LHCN-M2 (cell line): ENCODE measurements at regions not wholly inside any gene's neighbourhood (a gene's known extent, or its start where the extent isn't known, plus 50 kb on each side); places are given as distances from the start of the nearest gene placed in this dataset.

Experiments
- DNase-seq: peaks from one replicate; pipeline ENCODE4 v3.0.0-alpha.2; 2012; ENCODE audit warnings: low read depth

DNA sequence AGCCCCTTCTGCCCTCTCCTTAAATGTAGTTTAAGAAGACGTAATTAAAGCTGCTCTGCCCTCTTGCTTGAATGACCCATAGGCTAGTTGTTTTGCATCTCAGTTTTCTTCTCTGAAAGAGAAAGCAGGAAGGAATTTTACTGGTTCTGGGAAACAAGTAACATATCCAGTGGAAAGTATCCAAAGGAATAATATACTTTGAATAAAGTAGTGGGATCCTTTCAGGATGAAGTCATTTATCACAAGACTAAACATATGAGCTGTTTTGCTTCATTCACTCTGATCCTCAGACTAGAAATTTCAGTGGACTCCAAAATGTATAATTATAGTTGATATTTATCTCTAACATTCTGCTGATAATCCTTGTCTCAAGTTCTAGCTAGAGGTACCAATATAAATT is 1297.6 kb upstream of the GOT2 start:
- peak; percentile 1 for DNase-seq

DNA sequence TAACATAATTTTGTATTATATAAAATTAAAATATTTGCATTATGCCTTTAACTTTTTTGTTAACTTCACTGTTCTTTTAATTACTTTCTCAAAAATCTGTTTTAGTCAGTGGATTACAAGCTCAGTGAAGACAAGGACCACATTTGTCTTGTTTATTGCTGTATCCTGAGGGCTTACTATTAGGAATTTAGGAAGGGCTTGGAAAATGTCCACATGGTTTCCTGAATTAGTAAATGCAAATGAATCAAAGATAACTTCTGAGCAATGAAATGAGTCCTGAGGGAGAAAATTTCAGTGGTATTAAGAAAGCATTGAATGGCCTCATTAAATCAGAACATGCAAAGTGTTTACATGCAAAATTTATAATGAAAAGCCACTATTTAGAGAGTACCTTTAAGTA is 1293.2 kb upstream of the GOT2 start:
- DNase-seq, result no peak

DNA sequence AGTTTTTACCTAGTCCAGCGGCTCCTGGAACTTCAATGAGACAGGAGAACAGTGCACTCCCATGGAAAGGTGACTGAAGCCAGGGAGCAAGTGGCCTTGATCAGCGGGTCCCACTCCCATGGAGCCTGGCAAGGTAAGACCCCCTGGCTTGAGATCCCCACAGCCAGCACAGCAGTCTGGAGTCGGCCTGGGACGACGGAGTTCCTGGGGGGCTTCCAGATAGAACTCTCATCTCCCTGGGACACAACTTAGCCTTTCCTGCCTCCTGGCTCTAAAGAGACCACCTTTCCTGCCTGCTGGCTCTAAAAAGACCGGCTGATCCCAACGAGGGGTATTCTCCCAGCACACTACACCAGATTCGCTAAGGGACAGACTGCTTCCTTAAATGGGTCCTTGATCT is 1279.0 kb upstream of the GOT2 start:
- DNase-seq, result no peak

DNA sequence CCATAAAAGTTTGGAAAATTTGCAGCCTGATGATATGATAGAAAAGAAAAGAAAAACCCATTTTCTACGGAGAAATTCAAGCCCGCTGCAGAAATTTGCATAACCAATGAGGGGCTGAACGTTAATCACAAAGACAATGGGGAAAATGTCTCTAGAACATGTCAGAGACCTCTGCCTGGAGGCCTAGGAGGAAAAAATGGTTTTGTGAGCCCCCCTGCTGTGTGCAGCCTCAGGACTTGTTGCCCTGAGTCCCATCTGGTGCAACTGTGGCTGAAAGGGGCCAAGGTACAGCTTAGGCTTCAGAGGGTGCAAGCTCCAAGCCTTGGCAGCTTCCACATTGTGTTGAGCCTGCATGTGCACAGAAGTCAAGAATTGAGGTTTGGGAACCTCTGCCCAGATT is 1267.4 kb upstream of the GOT2 start:
- no peak for DNase-seq

DNA sequence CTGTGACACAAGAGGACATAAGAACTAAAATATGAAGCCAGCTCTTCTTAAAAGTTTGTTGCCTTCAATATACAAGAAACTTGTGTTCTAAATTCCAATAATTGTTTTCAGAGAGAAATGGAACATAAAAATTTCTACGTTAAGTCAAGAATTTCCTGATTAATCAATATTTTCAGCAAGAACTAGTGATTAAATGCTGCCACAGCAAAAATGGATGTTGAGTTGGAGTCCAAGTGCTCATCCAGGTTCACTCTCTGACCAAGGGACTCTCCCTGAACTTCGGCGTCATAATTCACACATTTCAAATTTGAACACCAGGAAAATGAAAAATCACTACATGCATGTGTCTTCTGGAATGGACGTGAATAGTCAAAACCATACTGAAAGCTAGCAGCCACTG is 1263.6 kb upstream of the GOT2 start:
- no peak for DNase-seq

DNA sequence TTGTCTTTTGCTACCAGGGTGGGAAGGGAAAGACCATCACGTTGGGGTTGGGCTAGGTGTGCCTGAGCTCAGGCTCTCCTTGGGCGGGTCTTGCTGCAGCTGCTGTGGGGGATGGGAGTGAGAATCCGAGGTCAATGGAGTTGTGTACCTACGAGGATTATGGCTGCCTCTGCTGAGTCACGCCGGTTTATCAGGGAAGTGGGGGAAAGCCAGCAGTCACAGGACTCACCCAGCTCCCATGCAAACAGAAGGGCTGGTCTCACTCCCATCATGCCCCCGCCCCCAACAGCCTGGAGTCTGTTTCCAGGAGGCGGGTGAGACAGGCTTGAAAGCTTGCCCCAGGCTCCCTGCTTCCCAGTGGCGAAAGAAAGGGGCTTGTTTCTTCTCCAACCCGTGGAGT is 1259.0 kb upstream of the GOT2 start:
- DNase-seq, result peak; percentile 1

DNA sequence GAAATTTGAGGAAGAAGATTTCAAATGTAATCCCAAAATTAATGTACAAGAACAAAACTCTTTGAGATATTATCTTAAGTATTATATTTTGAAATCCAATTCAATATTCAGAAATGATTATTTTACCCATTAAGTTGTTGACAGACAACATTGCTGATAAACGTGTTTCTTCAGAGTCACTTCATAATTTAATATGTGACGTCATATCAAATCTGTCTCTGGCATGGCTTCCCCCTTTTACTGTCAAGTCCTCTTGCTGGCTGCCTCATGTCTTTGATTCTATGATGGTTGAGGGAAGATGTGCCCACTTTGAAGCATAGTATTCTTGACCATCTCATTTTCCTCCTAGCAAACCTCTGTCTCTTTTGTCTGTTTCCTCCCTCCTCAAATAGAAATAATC is 1257.1 kb upstream of the GOT2 start:
- DNase-seq, result no peak

DNA sequence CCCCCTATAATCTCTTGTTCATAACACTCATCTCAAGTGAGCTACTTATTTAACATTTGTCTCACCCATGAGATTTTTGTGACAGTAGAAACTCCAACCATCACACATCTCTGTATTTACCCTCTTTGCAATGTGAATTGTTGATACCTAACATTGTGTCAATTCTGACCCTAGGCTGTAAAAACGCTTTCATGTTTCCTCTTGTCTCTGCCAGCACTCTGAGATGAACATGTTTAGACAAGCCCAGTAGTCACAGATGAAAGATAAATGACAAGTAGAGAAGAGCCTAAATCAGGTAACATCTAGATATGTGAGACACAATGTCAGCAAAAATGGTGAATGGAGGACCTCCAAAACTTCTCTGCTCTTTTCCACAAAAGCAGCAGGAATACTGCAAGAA is 1254.5 kb upstream of the GOT2 start:
- DNase-seq, result no peak

DNA sequence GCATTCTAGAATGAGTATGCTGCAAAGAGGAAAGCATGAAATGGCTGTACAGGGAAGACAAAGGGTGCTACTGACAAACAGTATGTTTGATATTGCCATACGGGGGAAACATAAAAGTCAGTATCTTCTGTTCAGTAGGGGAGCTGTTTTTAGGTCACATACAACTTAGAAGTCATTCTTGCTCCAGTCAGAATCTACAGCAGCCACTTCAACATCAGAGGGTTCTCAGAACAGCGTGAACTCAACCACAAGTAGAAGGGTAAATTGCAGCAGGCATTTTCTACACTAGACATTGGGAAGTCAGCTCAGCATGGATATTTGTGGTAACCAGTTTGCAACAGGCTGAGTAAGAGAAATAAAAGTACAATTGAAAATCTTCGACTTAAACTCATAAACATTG is 1241.8 kb upstream of the GOT2 start:
- no peak for DNase-seq

DNA sequence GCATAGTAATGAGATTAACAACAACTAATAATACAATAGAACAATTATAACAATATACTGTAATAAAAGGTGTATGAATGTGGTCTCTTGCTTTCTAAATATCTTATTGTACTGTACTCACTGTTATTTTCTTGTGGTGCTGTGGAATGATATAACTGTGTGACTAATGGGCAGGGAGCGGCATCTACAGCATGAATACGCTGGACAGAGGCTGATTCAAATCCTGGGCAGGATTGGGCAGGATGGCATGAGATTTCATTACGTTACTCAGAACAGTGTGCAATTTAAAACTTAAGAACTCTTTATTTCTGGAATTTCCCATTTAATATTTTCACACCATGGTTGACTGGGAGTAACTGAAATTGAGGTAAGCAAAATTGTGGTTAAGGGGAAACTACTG is 1239.8 kb upstream of the GOT2 start:
- peak; percentile 75 for DNase-seq

DNA sequence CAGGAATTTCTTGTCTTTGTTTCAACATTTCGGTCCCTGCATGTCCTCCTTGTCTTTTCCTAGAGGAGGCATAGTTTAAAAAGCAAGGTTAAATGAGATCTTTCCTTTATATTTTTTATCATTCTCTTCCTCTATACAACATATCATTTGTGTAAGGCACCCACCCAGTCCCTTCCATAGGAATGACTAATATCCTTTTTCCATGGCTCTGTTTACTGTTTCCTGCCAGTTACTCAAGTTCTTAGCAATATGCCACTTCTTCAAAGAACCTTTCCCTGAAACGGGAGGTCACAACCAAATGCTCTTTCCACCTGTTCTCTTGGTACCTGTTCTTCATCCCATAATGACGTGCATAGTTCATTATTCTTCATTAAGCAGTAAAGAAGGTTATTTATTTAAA is 1237.1 kb upstream of the GOT2 start:
- no peak for DNase-seq

DNA sequence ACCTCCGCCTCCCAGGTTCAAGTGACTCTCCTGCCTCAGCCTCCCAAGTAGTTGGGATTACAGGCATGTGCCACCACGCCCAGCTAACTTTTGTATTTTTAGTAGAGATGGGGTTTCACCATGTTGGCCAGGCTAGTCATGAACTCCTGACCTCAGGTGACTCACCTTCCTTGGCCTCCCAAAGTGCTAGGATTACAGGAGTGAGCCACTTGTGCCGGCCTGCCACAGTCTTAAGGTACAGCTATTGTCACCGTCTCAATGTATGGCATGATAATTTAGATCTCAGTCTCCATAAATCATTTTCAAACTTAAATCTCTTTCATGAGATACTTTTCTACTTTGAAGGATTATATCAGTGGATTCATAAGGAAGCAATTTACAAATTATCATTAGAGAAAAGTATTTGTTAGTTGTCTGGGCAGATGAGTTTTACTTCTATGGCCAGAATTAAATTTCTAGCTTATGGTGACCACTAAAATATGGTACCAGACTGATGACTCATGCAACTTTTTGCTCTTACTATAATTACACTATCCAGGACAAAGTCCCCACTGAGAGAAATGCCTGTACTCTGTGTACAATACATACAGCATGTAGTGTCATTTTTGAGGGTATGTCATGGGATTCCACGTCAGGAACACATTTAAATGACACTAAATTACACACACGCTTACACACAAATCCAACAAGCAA is 1230.3 kb upstream of the GOT2 start:
- peak; percentile 24 for DNase-seq

DNA sequence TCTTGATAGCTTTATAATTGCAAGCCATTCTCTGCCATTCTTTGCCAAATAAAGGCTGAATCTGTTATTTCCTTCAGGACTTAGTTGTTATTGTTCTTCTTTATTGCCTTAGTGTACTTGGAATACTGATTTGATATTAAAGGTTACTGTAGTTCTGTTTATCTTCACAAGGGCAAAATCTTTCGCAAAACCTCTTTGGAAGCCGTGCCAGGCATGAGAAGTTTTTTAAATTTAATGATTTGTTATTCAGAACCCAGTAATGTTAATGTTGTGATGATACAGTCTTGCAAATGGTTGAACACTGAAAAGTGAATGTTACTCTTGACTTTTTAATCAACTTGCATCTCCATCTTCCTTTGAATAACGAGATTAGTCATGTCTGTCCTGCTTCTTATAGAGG is 1225.2 kb upstream of the GOT2 start:
- no peak for DNase-seq

DNA sequence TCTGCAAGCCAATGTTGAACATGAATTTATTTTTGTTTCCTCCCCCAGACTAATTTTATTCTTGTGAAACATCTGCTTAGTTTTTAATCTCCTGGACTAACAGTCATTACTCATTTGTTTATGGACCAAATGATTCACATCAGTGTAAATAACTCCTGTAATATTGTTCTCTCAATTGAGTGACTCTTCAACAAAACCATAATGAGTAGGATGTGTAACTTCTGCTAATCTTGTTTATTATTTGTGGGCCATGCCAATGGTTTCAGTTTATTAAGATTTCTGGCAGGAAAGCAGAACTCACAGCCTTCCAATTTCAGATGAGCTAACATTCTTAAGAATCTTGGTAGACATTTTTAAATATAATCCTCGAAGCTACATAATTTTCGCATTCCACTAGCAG is 1216.3 kb upstream of the GOT2 start:
- peak; percentile 21 for DNase-seq

DNA sequence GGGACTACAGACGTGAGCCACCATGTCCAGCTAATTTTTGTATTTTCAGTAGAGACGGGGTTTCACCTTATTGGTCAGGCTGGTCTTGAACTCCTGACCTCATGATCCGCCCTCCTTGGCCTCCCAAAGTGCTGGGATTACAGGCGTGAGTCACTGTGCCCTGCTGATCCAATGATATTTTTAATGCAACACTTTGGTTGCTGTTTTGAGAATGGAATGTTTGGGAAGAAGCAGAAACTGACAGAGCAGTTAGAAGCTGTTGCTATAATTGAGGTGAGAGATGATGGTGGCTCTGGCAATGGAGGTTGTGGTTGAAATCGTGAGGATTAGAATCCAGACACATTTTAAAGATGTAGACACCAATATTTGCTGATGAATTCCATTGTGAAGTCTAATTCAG is 1209.9 kb upstream of the GOT2 start:
- peak; percentile 55 for DNase-seq

DNA sequence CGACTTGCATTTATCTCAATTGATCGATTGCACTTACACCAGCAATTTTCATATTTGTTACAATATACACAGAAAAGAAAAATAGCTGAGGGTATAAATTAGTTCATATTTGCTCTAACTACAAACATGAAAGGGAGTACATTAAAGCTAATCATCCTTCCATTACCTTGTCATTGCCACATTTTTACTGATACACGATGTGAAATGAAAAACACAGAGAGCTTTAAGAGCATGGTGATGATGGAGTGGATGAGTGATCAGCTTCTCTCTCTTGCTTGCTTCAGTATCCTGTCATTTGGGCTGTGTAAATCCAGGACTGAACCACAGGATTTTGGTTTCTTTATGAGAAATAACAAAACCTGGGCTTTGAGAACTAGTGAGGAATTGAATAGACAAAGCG is 1207.5 kb upstream of the GOT2 start:
- DNase-seq, result no peak

DNA sequence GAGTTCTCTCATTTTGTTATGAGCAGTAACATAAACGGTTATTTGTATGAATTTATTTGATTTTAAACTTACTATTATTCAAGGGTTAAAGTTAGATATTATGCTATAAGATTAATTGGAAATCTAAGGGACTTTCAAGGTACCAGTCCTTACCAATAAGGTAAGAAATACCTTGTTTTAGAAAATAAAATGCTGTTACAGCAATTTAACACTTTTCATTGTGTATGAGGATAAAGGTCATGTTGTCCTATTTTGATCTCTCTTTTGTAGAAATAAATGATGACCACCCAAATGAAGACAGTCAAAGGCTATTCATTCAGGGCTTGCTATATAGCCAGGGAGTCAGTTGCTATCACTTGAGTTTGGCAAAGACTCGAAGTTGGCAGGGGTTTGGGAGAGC is 1185.9 kb upstream of the GOT2 start:
- DNase-seq, result no peak

DNA sequence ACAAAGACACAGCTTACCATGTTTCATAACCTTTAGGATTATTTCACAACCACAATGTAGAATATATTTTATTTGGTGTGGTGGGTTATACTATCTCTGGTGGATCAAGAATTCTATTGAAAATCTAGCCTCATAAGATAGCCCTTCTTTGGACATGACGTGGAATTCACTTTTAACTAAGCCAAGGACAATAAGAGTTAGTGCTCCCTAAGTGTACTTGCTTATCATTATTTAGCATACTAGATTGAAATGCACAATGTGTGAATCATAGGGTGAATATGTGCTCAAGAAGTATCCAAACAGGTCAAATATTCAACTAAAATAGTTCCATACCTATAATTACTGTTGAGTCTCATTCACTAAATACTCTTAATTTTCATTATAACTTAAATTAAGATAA is 1179.5 kb upstream of the GOT2 start:
- no peak for DNase-seq

DNA sequence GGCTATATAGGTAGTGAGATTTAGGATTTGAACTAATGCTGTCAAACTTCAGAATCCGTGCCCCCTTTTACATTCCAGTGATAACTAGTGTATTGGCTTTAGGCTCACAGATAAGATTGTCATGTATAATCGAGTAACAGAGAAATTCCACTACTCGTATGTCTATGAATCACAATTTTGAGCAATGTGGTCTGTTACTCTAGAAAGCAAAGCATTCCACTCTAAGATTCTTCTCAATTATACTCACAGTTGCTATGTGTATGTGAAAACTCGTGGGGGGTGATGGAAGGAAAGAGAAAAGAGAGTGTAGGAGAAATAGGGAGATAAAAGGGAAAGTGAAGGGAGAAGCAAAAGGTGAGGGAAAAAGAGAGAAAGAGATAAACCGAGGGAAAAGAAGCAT is 1175.1 kb upstream of the GOT2 start:
- DNase-seq, result peak; percentile 26

DNA sequence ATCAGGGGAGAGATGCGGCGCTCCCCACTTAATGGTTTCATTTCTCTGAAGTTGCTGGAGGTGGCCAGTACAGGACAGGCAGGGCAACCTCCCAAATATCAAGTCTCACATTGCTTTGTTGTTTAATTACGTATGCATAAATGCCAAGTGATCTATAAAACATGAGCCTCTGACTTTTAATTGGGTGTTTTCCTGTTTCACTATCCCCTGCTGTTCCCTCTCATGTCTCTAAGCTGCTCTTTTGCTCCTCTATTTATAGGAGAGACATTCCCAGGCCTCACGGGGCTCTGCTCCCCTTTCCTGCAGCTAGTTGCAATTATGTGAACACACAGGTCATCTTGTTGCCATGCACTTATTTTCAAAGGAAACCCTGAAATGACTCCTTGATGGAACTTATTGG is 1173.5 kb upstream of the GOT2 start:
- no peak for DNase-seq

DNA sequence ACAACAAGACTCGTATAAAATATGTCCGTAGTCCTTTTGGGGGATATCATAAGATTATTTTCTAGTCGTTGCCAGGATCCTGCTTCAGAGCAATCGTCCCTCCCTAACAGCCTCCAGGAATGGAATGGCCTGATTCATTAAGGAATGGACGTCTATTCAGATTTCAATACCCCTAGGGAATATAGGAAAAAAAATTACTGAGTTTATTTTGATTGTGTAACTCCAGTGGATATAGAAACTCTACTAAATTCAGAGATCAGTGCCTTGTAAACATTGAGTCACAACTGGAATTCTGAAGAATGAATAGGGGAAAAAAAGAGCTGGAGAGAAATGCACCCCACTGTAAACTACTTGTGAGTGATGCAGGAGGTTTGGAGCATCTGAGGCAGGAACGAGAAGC is 1171.5 kb upstream of the GOT2 start:
- peak; percentile 43 for DNase-seq

DNA sequence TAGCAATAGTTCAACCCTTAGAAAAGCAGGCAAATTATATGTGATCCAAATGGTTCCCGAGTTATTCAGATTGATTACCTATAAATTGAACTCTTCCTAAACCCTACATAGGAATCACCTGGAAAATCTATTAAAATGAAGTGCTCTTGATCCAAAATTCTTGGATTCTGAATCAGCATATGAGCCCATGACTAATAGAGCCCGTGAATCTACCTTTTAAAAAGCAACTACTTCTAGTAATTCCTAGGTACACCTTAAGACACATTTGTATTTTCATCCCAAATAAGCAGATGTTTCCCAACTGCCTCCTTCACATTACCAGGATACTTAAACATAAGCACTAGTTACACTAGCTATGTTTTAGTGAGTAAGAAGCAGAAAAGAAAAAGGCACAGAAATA is 1171.0 kb upstream of the GOT2 start:
- DNase-seq, result no peak

DNA sequence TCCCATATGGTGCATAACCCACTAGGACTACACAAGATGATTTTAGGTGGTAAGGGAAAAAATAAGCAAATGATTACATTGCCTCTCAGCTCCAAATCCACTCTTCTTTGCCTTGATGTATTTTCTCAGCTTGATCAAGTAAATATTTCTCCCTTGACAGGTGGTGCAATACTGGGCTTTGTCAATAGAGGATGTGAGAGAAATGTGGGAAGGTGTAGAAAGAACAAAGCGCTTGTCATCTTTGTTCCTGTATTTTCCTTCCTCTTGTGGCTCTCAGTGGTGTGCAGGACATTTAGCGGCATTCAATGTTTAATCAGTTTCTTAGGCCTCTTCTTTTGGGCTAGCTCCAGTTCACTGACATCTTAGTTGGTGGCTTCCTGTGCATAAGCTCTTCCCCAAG is 1165.8 kb upstream of the GOT2 start:
- DNase-seq, result no peak

DNA sequence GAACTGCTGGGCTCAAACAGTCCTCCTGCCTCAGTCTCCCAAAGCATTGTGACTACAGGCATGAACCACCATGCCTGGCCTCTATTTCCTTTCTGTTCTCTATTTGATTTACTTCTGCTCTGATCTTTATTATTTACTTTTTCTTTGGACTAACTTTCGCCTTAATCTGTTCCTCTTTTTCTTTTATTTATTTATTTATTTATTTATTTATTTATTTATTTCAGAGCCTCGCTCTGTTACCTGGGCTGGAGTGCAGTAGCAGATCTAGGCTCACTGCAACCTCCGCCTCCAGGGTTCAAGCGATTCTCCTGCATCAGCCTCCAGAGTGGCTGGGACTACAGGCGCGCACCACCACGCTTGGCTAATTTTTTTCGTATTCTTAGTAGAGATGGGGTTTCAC is 1158.3 kb upstream of the GOT2 start:
- no peak for DNase-seq
